Kidney (tissue), 13 donors: ENCODE measurements at regions not wholly inside any gene's neighbourhood (a gene's known extent, or its start where the extent isn't known, plus 50 kb on each side); places are given as distances from the start of the nearest gene placed in this dataset.
"Not testable (repeated sequence)": the region's sequence is repeated elsewhere in the genome, so short reads cannot be mapped to it uniquely, and the experiment has no call there.

ENCODE experiments used
- DNase-seq, 5 donors: peaks; one replicate each; pipeline ENCODE4 v3.0.0-alpha.2; 2013 to 2020
- FAIRE-seq: peaks from 2 replicates; lab custom pipeline; 2012; peaks lifted over from hg19 to GRCh38; lab: Jason Lieb, UNC
- H3K27ac ChIP-seq, 2 donors: one replicate each; pipeline ENCODE4 v1.7.0; 2013; ENCODE audit warnings: low read depth in 2 of 2, low read length in 2 of 2, inconsistent platforms in 1 of 2
- H3K27me3 ChIP-seq: one replicate; pipeline ENCODE4 v1.7.1; 2013; ENCODE audit warnings: low read length, inconsistent platforms; ENCODE audit not compliant: control insufficient read depth, insufficient read depth
- H3K36me3 ChIP-seq, 3 donors: one replicate each; pipeline versions ENCODE4 v1.7.0 to v1.7.1; 2013; ENCODE audit warnings: low read length in 3 of 3, control low read depth in 1 of 3, inconsistent platforms in 1 of 3; ENCODE audit not compliant: insufficient read depth in 3 of 3, control insufficient read depth in 2 of 3
- H3K4me1 ChIP-seq, 3 donors: one replicate each; pipeline versions ENCODE4 v1.7.0 to v1.7.1; 2013; ENCODE audit warnings: low read length in 3 of 3, inconsistent platforms in 1 of 3, low read depth in 1 of 3; ENCODE audit not compliant: control insufficient read depth in 2 of 3, insufficient read depth in 2 of 3
- H3K4me3 ChIP-seq, 3 donors: one replicate each; pipeline versions ENCODE4 v1.7.0 to v1.8.1; 2013; ENCODE audit warnings: low read length in 3 of 3, control low read depth in 1 of 3, inconsistent platforms in 1 of 3
- H3K9ac ChIP-seq, 3 donors: one replicate each; pipeline versions ENCODE4 v1.7.0 to v1.7.1; 2013; ENCODE audit warnings: low read length in 3 of 3, control low read depth in 1 of 3, inconsistent platforms in 1 of 3
- H3K9me3 ChIP-seq, 3 donors: one replicate each; pipeline versions ENCODE4 v1.7.0 to v1.7.1; 2013; ENCODE audit warnings: low read length in 3 of 3, control low read depth in 1 of 3, inconsistent platforms in 1 of 3; ENCODE audit not compliant: control insufficient read depth in 2 of 3, insufficient read depth in 1 of 3
- intact Hi-C: fragments of 100-400 bp; cut with DNase I; formaldehyde crosslinking; loops from one replicate; pipeline ENCODE4 v1.11.1; 2022
- TF ChIP-seq, protein P1 (sequence below): IDR thresholded peaks from 3 replicates; pipeline ENCODE4 v1.5.1; 2012; ENCODE audit warnings: mild to moderate bottlenecking, moderate library complexity, borderline replicate concordance; ENCODE audit not compliant: insufficient read depth; ENCODE audit errors: extremely low read depth
- donor health status: control.
- donor health status: control.
- donor health status: control.
- donor health status: control.
- donor health status: control.
- donor health status: DM: yes; HTN: yes; CAD: no.
- donor health status: Normal renal cell carcinoma (clear cell type).

- DNase-seq (no peak), FAIRE-seq (no peak)
- TF ChIP-seq, protein P1, sequence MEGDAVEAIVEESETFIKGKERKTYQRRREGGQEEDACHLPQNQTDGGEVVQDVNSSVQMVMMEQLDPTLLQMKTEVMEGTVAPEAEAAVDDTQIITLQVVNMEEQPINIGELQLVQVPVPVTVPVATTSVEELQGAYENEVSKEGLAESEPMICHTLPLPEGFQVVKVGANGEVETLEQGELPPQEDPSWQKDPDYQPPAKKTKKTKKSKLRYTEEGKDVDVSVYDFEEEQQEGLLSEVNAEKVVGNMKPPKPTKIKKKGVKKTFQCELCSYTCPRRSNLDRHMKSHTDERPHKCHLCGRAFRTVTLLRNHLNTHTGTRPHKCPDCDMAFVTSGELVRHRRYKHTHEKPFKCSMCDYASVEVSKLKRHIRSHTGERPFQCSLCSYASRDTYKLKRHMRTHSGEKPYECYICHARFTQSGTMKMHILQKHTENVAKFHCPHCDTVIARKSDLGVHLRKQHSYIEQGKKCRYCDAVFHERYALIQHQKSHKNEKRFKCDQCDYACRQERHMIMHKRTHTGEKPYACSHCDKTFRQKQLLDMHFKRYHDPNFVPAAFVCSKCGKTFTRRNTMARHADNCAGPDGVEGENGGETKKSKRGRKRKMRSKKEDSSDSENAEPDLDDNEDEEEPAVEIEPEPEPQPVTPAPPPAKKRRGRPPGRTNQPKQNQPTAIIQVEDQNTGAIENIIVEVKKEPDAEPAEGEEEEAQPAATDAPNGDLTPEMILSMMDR: no peak
- Histone ChIP-seq H3K36me3 (no peaks in the 10 kb centered on the region), H3K27ac (no peak overlapping the region), H3K9me3 (no peaks in the 10 kb centered on the region), H3K9ac (no peak overlapping the region), H3K4me3 (no peak overlapping the region), H3K4me1 (no peaks in the 10 kb centered on the region), H3K27me3 (no peaks in the 10 kb centered on the region)
- intact Hi-C loops: no loop called here
Observed at GRCh38 chr2:7161501-7161900, 244.3 kb downstream of the RNF144A start.

DNA sequence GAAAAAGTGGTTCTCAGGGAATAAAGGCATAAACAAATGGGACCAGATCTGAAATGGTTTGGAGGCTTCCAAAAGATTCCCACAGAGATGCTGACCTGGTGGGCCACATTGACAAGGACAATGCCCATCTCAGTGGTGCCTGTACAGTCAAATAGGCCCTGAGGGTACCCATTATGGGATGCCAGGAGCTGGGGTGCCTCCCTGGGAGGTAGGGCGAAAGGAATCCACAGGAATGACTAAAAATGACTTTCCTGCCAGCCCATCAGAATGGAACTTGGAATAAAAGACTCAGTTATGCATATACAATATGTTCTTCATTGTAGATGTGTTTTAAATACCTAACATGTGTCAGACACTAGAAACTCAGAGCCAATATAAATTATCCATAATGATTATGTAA, 248.5 kb downstream of the RNF144A start:
- no peaks in the 10 kb centered on the region for H3K36me3 ChIP-seq
- no peak overlapping the region for H3K27ac ChIP-seq
- DNase-seq (no peak), FAIRE-seq (no peak)
- TF ChIP-seq, protein P1: no peak
- no peaks in the 10 kb centered on the region for H3K27me3 ChIP-seq
- H3K9me3 ChIP-seq: no peaks in the 10 kb centered on the region
- H3K9ac ChIP-seq: no peak overlapping the region
- intact Hi-C loops: no loop called here
- no peaks in the 10 kb centered on the region for H3K4me1 ChIP-seq
- no peak overlapping the region for H3K4me3 ChIP-seq

DNA sequence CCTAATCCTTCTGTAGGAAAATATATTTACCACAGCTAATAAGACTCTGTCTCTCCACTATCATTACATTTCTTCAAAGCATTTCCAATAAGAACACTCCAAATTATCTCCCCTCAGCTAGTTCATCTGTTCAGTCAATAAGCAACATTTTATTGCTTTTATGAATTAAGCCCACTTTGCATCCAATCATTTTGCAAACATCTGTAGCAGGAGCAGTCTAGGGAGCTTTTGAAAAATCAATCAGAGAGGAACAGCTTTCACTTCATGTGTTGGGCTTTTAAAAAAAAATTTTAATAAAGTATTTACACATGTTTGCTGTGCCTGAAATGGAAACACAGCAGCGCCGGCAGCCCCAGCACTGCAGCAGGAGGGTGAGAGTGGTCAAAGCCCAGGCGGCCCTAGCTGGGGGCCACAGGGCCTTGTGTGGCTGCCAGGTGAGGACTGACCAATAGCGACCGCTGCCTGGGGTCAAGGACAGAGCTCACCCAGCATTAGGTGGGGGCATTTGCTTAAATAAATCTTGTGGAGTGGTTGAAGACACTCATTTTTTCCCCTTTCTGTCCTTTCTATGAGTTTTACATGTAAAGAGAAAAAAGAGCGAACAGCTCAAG, 250.7 kb downstream of the RNF144A start:
- Histone ChIP-seq H3K36me3 (no peaks in the 10 kb centered on the region), H3K4me1 (no peaks in the 10 kb centered on the region), H3K4me3 (no peak overlapping the region), H3K9ac (no peak overlapping the region), H3K27me3 (no peaks in the 10 kb centered on the region), H3K9me3 (no peaks in the 10 kb centered on the region), H3K27ac (no peak overlapping the region)
- DNase-seq (no peak), FAIRE-seq (no peak)
- TF ChIP-seq, protein P1: no peak
- intact Hi-C loops: no loop called here

- intact Hi-C loops: no loop called here
- no peak overlapping the region for H3K27ac ChIP-seq
- TF ChIP-seq, protein P1: no peak
- no peaks in the 10 kb centered on the region for H3K4me1 ChIP-seq
- FAIRE-seq (no peak), DNase-seq (no peak)
- no peak overlapping the region for H3K9ac ChIP-seq
- H3K27me3 ChIP-seq: no peaks in the 10 kb centered on the region
- H3K36me3 ChIP-seq: no peaks in the 10 kb centered on the region
- H3K9me3 ChIP-seq: no peaks in the 10 kb centered on the region
- no peak overlapping the region for H3K4me3 ChIP-seq
Observed at GRCh38 chr2:7169593-7169992, 252.4 kb downstream of the RNF144A start.

DNA sequence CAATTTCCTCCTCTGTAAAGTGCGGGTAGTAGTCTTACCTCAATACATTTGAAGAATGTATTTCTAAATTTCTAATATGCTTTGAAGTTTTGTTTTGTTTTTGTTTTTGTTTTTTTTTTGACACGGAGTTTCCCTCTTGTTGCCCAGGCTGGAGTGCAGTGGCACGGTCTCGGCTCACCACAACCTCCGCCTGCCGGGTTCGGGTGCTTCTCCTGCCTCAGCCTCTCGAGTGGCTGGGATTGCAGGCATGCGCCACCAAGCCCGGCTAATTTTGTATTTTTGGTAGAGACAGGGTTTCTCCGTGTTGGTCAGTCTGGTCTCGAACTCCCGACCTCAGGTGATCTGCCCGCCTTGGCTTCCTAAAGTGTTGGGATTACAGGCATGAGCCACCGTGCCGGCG, 261.8 kb downstream of the RNF144A start:
- H3K4me1 ChIP-seq, DNase-seq, H3K9ac ChIP-seq, intact Hi-C loops, FAIRE-seq, H3K36me3 ChIP-seq, H3K9me3 ChIP-seq, H3K27me3 ChIP-seq, H3K4me3 ChIP-seq, H3K27ac ChIP-seq: not testable (repeated sequence)
